Hepatocyte (in vitro differentiated cells): ENCODE measurements at regions not wholly inside any gene's neighbourhood (a gene's known extent, or its start where the extent isn't known, plus 50 kb on each side); places are given as distances from the start of the nearest gene placed in this dataset.

Source experiments
- EZH2 ChIP-seq: fragments of 200-600 bp; sonication (generic); IDR thresholded peaks from 2 replicates; pipeline ENCODE4 v1.6.1; 2016; ENCODE audit warnings: antibody characterized with exemption, mild to moderate bottlenecking, borderline replicate concordance
- EZH2phosphoT487 ChIP-seq: fragments of 200-600 bp; sonication (generic); IDR thresholded peaks from one replicate; pipeline ENCODE4 v1.6.1; 2018; ENCODE audit warnings: antibody characterized with exemption, mild to moderate bottlenecking, low read depth, moderate library complexity; ENCODE audit not compliant: unreplicated experiment, severe bottlenecking
- TF ChIP-seq, protein P1 (sequence below): fragments of 200-600 bp; sonication (generic); IDR thresholded peaks from 2 replicates; pipeline ENCODE4 v1.5.1; 2016; ENCODE audit warnings: antibody characterized with exemption, mild to moderate bottlenecking; ENCODE audit not compliant: poor library complexity

DNA sequence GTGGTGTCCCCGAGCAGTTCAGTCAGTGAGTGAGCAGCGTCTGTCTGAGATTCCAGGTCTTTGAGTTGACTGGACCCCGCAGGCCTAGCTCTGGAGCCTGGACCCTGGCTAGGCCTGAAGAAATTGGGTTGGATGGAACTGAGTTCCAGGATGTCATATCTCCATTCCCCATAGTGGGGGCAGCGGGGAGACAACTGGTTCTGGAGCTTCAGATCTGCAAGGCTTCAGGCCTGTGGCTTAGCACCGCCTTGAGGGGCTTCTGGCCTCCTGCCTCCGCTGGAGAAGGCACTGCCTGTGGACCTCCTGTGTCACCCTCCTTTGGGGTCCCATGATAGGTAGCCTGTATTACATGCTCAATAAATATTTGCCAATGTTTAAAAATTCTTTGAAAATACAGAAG lies 288.4 kb upstream of the ID2 start:
- TF ChIP-seq, protein P1, sequence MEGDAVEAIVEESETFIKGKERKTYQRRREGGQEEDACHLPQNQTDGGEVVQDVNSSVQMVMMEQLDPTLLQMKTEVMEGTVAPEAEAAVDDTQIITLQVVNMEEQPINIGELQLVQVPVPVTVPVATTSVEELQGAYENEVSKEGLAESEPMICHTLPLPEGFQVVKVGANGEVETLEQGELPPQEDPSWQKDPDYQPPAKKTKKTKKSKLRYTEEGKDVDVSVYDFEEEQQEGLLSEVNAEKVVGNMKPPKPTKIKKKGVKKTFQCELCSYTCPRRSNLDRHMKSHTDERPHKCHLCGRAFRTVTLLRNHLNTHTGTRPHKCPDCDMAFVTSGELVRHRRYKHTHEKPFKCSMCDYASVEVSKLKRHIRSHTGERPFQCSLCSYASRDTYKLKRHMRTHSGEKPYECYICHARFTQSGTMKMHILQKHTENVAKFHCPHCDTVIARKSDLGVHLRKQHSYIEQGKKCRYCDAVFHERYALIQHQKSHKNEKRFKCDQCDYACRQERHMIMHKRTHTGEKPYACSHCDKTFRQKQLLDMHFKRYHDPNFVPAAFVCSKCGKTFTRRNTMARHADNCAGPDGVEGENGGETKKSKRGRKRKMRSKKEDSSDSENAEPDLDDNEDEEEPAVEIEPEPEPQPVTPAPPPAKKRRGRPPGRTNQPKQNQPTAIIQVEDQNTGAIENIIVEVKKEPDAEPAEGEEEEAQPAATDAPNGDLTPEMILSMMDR = no peak
- no peak for TF ChIP-seq EZH2
- no peak for TF ChIP-seq EZH2phosphoT487
